Left ventricle myocardium inferior (tissue), 1 donor: ENCODE measurements at regions not wholly inside any gene's neighbourhood (a gene's known extent, or its start where the extent isn't known, plus 50 kb on each side); places are given as distances from the start of the nearest gene placed in this dataset.

ENCODE experiments used
- DNase-seq: peaks from one replicate; pipeline ENCODE4 v3.0.0-alpha.2; 2020
- H3K27ac ChIP-seq: fragments of 200-600 bp; replicated peaks from 2 replicates; pipeline ENCODE4 v1.8.0; 2021
- H3K27me3 ChIP-seq: fragments of 200-600 bp; 2 replicates; pipeline ENCODE4 v1.8.0; 2021; ENCODE audit warnings: low read depth
- H3K36me3 ChIP-seq: fragments of 200-600 bp; 2 replicates; pipeline ENCODE4 v1.8.0; 2021
- H3K4me1 ChIP-seq: fragments of 200-600 bp; 2 replicates; pipeline ENCODE4 v1.8.0; 2021
- H3K4me3 ChIP-seq: fragments of 200-600 bp; 2 replicates; pipeline ENCODE4 v1.8.0; 2021; ENCODE audit warnings: mild to moderate bottlenecking, moderate library complexity
- H3K9me3 ChIP-seq: fragments of 200-600 bp; replicated peaks from 2 replicates; pipeline ENCODE4 v1.8.0; 2021
- intact Hi-C: fragments of 100-400 bp; cut with micrococcal nuclease; formaldehyde crosslinking; loops from one replicate; pipeline ENCODE4 v1.11.0; 2022
- TF ChIP-seq, protein P1 (sequence below): fragments of 200-600 bp; IDR thresholded peaks from 2 replicates; pipeline ENCODE4 v1.8.0; 2021; ENCODE audit warnings: antibody characterized with exemption, mild to moderate bottlenecking, borderline replicate concordance
- donor health status: DM: no; HTN: yes; CAD: no; lungs with severe emphysema.

DNA sequence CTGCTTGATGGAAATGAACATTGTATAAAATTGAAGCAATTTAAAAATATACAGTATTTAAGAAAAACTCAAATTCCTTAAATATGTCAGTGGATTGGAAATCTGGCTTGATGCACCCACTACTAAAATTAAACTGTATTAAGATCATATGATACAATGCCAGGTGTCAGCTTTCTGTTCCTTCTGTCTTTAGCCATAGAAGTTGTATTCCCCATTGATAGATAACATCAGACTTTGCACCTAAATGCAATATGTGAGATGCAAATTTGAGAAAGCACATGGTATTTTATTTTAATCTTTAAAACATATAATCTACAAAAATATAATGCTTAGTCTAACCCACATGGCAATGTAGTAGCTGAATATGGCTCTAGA is 697.4 kb upstream of the WWC1 start:
- no peaks in the 10 kb centered on the region for H3K36me3 ChIP-seq
- no peaks in the 10 kb centered on the region for H3K4me1 ChIP-seq
- no peak for DNase-seq
- H3K9me3 ChIP-seq = no peaks in the 10 kb centered on the region
- H3K27ac ChIP-seq = no peak overlapping the region
- intact Hi-C loops = no loop called here
- TF ChIP-seq, protein P1, sequence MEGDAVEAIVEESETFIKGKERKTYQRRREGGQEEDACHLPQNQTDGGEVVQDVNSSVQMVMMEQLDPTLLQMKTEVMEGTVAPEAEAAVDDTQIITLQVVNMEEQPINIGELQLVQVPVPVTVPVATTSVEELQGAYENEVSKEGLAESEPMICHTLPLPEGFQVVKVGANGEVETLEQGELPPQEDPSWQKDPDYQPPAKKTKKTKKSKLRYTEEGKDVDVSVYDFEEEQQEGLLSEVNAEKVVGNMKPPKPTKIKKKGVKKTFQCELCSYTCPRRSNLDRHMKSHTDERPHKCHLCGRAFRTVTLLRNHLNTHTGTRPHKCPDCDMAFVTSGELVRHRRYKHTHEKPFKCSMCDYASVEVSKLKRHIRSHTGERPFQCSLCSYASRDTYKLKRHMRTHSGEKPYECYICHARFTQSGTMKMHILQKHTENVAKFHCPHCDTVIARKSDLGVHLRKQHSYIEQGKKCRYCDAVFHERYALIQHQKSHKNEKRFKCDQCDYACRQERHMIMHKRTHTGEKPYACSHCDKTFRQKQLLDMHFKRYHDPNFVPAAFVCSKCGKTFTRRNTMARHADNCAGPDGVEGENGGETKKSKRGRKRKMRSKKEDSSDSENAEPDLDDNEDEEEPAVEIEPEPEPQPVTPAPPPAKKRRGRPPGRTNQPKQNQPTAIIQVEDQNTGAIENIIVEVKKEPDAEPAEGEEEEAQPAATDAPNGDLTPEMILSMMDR = no peak
- no peak overlapping the region for H3K4me3 ChIP-seq
- no peaks in the 10 kb centered on the region for H3K27me3 ChIP-seq

DNA sequence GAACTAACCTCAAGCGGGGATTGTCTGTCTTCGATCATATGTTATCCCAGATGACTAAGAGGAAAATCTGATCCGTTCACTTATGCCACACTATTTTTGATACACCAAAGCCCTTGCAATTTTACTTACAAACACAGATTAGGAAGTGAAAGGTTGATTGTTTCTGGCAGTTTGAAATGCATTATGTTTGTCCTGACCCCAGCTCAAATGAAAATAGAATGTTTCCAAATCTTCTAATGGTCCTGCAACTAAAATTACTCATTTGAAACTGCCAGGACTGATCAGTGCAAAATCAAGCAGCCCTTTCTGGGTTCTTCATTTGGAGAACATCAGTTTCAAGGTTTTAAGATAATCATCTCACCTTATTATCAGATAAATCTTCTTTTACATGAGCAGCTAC is 696.7 kb upstream of the WWC1 start:
- intact Hi-C loops = no loop called here
- TF ChIP-seq, protein P1 = no peak
- no peak overlapping the region for H3K4me3 ChIP-seq
- no peaks in the 10 kb centered on the region for H3K9me3 ChIP-seq
- H3K36me3 ChIP-seq = no peaks in the 10 kb centered on the region
- no peak for DNase-seq
- no peaks in the 10 kb centered on the region for H3K27me3 ChIP-seq
- H3K27ac ChIP-seq = peak overlapping the region; percentile 45
- no peaks in the 10 kb centered on the region for H3K4me1 ChIP-seq

DNA sequence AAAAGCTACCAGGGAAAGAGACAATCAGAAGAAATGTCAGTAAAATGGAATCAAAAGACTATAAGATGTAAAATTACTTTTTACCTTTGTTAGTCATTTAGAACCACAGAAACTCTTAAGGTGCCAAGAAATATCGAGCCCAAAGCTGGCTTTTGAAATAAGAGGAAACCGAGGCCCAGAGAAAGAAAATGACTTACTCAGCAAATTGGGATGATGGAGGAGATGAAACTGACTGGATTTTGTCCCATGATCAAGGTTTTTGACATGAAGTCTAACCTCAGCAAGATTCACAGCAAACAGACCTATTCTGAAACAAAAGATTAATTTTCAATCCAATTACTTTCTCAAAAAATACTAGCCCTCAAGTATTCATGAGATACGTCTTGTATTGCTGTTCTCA is 696.2 kb upstream of the WWC1 start:
- TF ChIP-seq, protein P1 = no peak
- no peak for DNase-seq
- H3K4me1 ChIP-seq = no peaks in the 10 kb centered on the region
- H3K9me3 ChIP-seq = no peaks in the 10 kb centered on the region
- H3K27ac ChIP-seq = peak overlapping the region; percentile 45
- intact Hi-C loops = no loop called here
- no peak overlapping the region for H3K4me3 ChIP-seq
- H3K27me3 ChIP-seq = no peaks in the 10 kb centered on the region
- H3K36me3 ChIP-seq = no peaks in the 10 kb centered on the region

DNA sequence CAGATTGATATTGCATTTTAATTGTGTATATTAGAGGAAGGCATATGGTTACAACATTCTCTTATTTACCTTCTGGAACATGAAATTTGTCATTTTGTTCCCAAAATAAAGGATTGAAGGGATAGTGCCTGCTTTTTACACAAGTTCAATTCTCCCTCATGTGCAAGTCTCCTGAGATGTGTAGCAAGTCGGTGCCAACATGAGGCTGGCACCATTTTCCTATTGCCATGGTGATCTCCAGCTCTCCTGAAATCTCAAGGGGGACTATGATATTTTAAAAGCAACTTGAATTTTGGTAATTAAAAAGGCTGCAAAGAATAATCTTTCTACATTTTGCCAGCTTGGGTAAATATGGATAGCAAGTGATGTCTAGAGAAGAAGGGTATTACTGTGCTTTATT is 693.3 kb upstream of the WWC1 start:
- Histone ChIP-seq H3K27me3 (no peaks in the 10 kb centered on the region), H3K9me3 (no peaks in the 10 kb centered on the region), H3K4me1 (no peaks in the 10 kb centered on the region), H3K4me3 (no peak overlapping the region), H3K27ac (no peak overlapping the region), H3K36me3 (no peaks in the 10 kb centered on the region)
- DNase-seq = no peak
- intact Hi-C loops = no loop called here
- TF ChIP-seq, protein P1 = no peak

DNA sequence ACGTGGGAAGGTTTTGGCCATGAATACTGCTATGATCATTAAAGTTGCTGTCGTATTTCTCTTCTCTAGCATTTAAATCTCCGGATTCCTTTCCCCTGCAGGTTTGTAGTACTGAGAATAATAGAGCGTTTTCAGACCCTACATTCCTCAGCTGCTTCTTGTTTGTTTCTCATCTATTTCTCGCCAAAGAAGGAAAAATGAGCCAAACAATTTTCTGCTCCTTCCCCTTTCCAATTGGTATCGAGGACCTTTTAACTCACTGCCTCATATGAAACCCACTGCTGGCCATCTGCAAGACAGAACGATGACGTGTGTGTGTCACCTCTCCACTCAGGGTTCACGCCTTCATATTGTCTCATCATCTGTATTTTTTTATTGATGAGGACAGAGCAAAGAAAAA is 689.4 kb upstream of the WWC1 start:
- DNase-seq = no peak
- intact Hi-C loops = no loop called here
- TF ChIP-seq, protein P1 = no peak
- no peaks in the 10 kb centered on the region for H3K27me3 ChIP-seq
- H3K27ac ChIP-seq = no peak overlapping the region
- H3K4me3 ChIP-seq = no peak overlapping the region
- H3K4me1 ChIP-seq = no peaks in the 10 kb centered on the region
- H3K36me3 ChIP-seq = no peaks in the 10 kb centered on the region
- no peaks in the 10 kb centered on the region for H3K9me3 ChIP-seq

DNA sequence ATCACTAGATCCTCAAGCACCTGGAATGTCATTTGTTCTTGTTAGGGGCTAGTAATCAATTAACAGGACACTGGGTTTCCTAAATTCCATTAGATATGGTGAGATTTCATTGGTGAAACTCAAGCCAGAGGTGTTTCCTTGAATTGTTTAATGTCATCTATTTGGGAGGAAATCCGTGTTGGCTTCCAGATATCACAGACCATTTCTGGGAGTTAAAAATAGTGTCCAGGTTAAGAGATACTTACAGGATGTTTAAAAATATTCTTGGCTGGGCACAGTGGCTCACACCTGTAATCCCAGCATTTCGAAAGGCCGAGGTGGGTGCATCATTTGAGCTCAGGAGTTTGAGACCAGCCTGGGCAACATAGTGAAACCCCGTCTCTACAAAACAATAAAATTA is 688.3 kb upstream of the WWC1 start:
- DNase-seq = no peak
- Histone ChIP-seq H3K36me3 (no peaks in the 10 kb centered on the region), H3K9me3 (no peaks in the 10 kb centered on the region), H3K4me1 (no peaks in the 10 kb centered on the region), H3K4me3 (no peak overlapping the region), H3K27me3 (no peaks in the 10 kb centered on the region), H3K27ac (peak overlapping the region; percentile 13)
- TF ChIP-seq, protein P1 = no peak
- intact Hi-C loops = no loop called here
